ENCODE measurements at regions not wholly inside any gene's neighbourhood (a gene's known extent, or its start where the extent isn't known, plus 50 kb on each side); places are given as distances from the start of the nearest gene placed in this dataset.
"Not testable (repeated sequence)": the region's sequence is repeated elsewhere in the genome, so short reads cannot be mapped to it uniquely, and the experiment has no call there.

GRCh38 chrX:55813150-55813549 lies 95.6 kb downstream of the RRAGB start:
- DNase-seq = no peak
- in situ Hi-C loops (cut with HindIII; ENCODE audit: low pct_ligation_motif_present, low pct_unique_long_range_greater_than_20kb, low sequenced_read_pairs) = no loop called here

- no peak for DNase-seq
- in situ Hi-C loops (cut with HindIII; ENCODE audit: low pct_ligation_motif_present, low pct_unique_long_range_greater_than_20kb, low sequenced_read_pairs) = no loop called here
Measured at GRCh38 chrX:55815546-55815945, 98.0 kb downstream of the RRAGB start.

GRCh38 chrX:55816023-55816422 lies 98.5 kb downstream of the RRAGB start:
- in situ Hi-C loops (cut with HindIII; ENCODE audit: low pct_ligation_motif_present, low pct_unique_long_range_greater_than_20kb, low sequenced_read_pairs) = no loop called here
- DNase-seq = no peak

GRCh38 chrX:55818673-55819375 lies 101.3 kb downstream of the RRAGB start:
- in situ Hi-C loops (cut with HindIII; ENCODE audit: low pct_ligation_motif_present, low pct_unique_long_range_greater_than_20kb, low sequenced_read_pairs) = no loop called here
- no peak for DNase-seq

- no peak for DNase-seq
- in situ Hi-C loops (cut with HindIII; ENCODE audit: low pct_ligation_motif_present, low pct_unique_long_range_greater_than_20kb, low sequenced_read_pairs) = no loop called here
Measured at GRCh38 chrX:55839485-55839884, 121.9 kb downstream of the RRAGB start.

- in situ Hi-C loops (cut with HindIII; ENCODE audit: low pct_ligation_motif_present, low pct_unique_long_range_greater_than_20kb, low sequenced_read_pairs) = no loop called here
- no peak for DNase-seq
Measured at GRCh38 chrX:55841962-55842752, 124.6 kb downstream of the RRAGB start.

- in situ Hi-C loops (cut with HindIII; ENCODE audit: low pct_ligation_motif_present, low pct_unique_long_range_greater_than_20kb, low sequenced_read_pairs); DNase-seq: not testable (repeated sequence)
Measured at GRCh38 chrX:55866779-55867178, 149.2 kb downstream of the RRAGB start.

GRCh38 chrX:55867181-55867651 lies 149.7 kb downstream of the RRAGB start:
- DNase-seq = peak; percentile 7
- in situ Hi-C loops (cut with HindIII; ENCODE audit: low pct_ligation_motif_present, low pct_unique_long_range_greater_than_20kb, low sequenced_read_pairs) = no loop called here

GRCh38 chrX:55867708-55868107 lies 150.2 kb downstream of the RRAGB start:
- in situ Hi-C loops (cut with HindIII; ENCODE audit: low pct_ligation_motif_present, low pct_unique_long_range_greater_than_20kb, low sequenced_read_pairs) = no loop called here
- no peak for DNase-seq

- in situ Hi-C loops (cut with HindIII; ENCODE audit: low pct_ligation_motif_present, low pct_unique_long_range_greater_than_20kb, low sequenced_read_pairs) = no loop called here
- no peak for DNase-seq
Measured at GRCh38 chrX:55874807-55875206, 157.3 kb downstream of the RRAGB start.

GRCh38 chrX:55883541-55883940 lies 166.0 kb downstream of the RRAGB start:
- DNase-seq = not testable (repeated sequence)

GRCh38 chrX:55907968-55908607 lies 190.5 kb downstream of the RRAGB start:
- peak; percentile 58 for DNase-seq

More at GRCh38 chrX:55883541-55883940, 166.0 kb downstream of the RRAGB start:
- in situ Hi-C loops (cut with HindIII; ENCODE audit: low pct_ligation_motif_present, low pct_unique_long_range_greater_than_20kb, low sequenced_read_pairs) = not testable (repeated sequence)

GRCh38 chrX:55908661-55909212 lies 191.2 kb downstream of the RRAGB start:
- in situ Hi-C loops (cut with HindIII; ENCODE audit: low pct_ligation_motif_present, low pct_unique_long_range_greater_than_20kb, low sequenced_read_pairs) = no loop called here
- DNase-seq = peak; percentile 15

More at GRCh38 chrX:55907968-55908607, 190.5 kb downstream of the RRAGB start:
- in situ Hi-C loops (cut with HindIII; ENCODE audit: low pct_ligation_motif_present, low pct_unique_long_range_greater_than_20kb, low sequenced_read_pairs) = no loop called here

GRCh38 chrX:55919367-55920221 lies 202.0 kb downstream of the RRAGB start:
- in situ Hi-C loops (cut with HindIII; ENCODE audit: low pct_ligation_motif_present, low pct_unique_long_range_greater_than_20kb, low sequenced_read_pairs) = no loop called here
- no peak for DNase-seq

GRCh38 chrX:55924574-55924973 lies 207.0 kb downstream of the RRAGB start:
- DNase-seq = no peak
- in situ Hi-C loops (cut with HindIII; ENCODE audit: low pct_ligation_motif_present, low pct_unique_long_range_greater_than_20kb, low sequenced_read_pairs) = no loop called here

- DNase-seq; in situ Hi-C loops (cut with HindIII; ENCODE audit: low pct_ligation_motif_present, low pct_unique_long_range_greater_than_20kb, low sequenced_read_pairs): not testable (repeated sequence)
Measured at GRCh38 chrX:55928529-55928928, 211.0 kb downstream of the RRAGB start.
